Activated naive CD8-positive, alpha-beta T cell treated with anti-CD3 and anti-CD28 coated beads, Interleukin-2, amount 10 ng/mL, durations not matched to agents 7 days and 5 days (primary cell): ENCODE measurements at regions not wholly inside any gene's neighbourhood (a gene's known extent, or its start where the extent isn't known, plus 50 kb on each side); places are given as distances from the start of the nearest gene placed in this dataset.

Source experiments
- ATAC-seq: fragments of 150-1000 bp; cut with Tn5 transposase; one replicate; pipeline ENCODE4 v1.10.0; 2021; ENCODE audit warnings: low read depth, moderate library complexity
- POLR2A ChIA-PET: fragments of 350-600 bp; sonication (Branson Sonifier 250); formaldehyde crosslinking; loops from one replicate; lab custom pipeline; 2021; ENCODE audit warnings: antibody characterized with exemption; lab: Charles Lee
- DNase-seq: peaks from one replicate; pipeline ENCODE4 v3.0.0; 2021
- H3K27ac Mint-ChIP-seq: one replicate; pipeline ENCODE4 v1.8.0; 2022; ENCODE audit warnings: mild to moderate bottlenecking, mixed read lengths
- H3K27me3 Mint-ChIP-seq: one replicate; pipeline ENCODE4 v1.8.0; 2022; ENCODE audit warnings: mild to moderate bottlenecking, moderate library complexity, mixed read lengths
- H3K36me3 Mint-ChIP-seq: one replicate; pipeline ENCODE4 v1.8.0; 2021; ENCODE audit warnings: mild to moderate bottlenecking, mixed read lengths
- H3K4me1 Mint-ChIP-seq: one replicate; pipeline ENCODE4 v1.8.0; 2021; ENCODE audit warnings: mixed read lengths
- H3K4me3 Mint-ChIP-seq: one replicate; pipeline ENCODE4 v1.8.0; 2022; ENCODE audit warnings: mild to moderate bottlenecking, moderate library complexity, mixed read lengths
- H3K9me3 Mint-ChIP-seq: one replicate; pipeline ENCODE4 v1.8.0; 2021; ENCODE audit warnings: mixed read lengths

- DNase-seq, result no peak
- Mint-ChIP-seq H3K36me3 (no peaks in the 10 kb centered on the region), H3K4me3 (no peak overlapping the region), H3K27ac (no peak overlapping the region), H3K27me3 (peaks cover 12% of the 10 kb centered on the region), H3K9me3 (no peaks in the 10 kb centered on the region), H3K4me1 (no peaks in the 10 kb centered on the region)
- POLR2A ChIA-PET, result no interaction called here
- ATAC-seq, result no peak
Measured at GRCh38 chr3:70530626-70531025, 218.2 kb upstream of the MDFIC2 start.

DNA sequence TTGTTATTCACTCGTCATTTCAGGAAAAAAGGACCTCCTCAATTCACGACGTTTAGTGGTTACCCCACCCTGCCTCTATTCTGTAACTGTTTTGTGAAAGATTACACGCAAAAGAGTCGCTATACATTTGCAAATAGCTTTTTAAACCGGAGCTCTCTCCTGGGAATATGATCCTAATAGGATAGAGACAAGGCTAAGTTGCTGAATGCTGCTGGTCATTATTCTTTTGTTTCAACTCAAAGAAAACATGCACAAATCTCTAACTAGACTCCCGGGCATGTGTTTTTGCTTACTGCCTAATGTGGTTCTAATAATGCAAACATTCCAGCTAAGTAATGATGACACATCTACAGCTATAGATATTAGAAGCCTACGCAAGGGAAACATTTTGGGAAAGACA lies 214.6 kb upstream of the MDFIC2 start:
- Mint-ChIP-seq H3K27ac (no peak overlapping the region), H3K36me3 (no peaks in the 10 kb centered on the region), H3K4me3 (no peak overlapping the region), H3K27me3 (peaks cover 5% of the 10 kb centered on the region), H3K9me3 (no peaks in the 10 kb centered on the region), H3K4me1 (no peaks in the 10 kb centered on the region)
- POLR2A ChIA-PET, result no interaction called here
- DNase-seq, result no peak
- no peak for ATAC-seq

GRCh38 chr3:70519913-70520659 lies 207.6 kb upstream of the MDFIC2 start:
- no peaks in the 10 kb centered on the region for H3K36me3 Mint-ChIP-seq
- POLR2A ChIA-PET, result no interaction called here
- no peaks in the 10 kb centered on the region for H3K4me1 Mint-ChIP-seq
- no peaks in the 10 kb centered on the region for H3K9me3 Mint-ChIP-seq
- H3K27ac Mint-ChIP-seq, result no peak overlapping the region
- H3K4me3 Mint-ChIP-seq, result no peak overlapping the region
- H3K27me3 Mint-ChIP-seq, result peaks cover 11% of the 10 kb centered on the region
- DNase-seq (no peak), ATAC-seq (no peak)

- no peaks in the 10 kb centered on the region for H3K36me3 Mint-ChIP-seq
- H3K9me3 Mint-ChIP-seq, result no peaks in the 10 kb centered on the region
- peaks cover 13% of the 10 kb centered on the region for H3K27me3 Mint-ChIP-seq
- POLR2A ChIA-PET, result no interaction called here
- H3K4me3 Mint-ChIP-seq, result no peak overlapping the region
- DNase-seq (no peak), ATAC-seq (no peak)
- no peaks in the 10 kb centered on the region for H3K4me1 Mint-ChIP-seq
- no peak overlapping the region for H3K27ac Mint-ChIP-seq
Measured at GRCh38 chr3:70519026-70519425, 206.6 kb upstream of the MDFIC2 start.

- DNase-seq, result no peak
- POLR2A ChIA-PET, result no interaction called here
Measured at GRCh38 chr3:70518356-70518755, 205.9 kb upstream of the MDFIC2 start.

DNA sequence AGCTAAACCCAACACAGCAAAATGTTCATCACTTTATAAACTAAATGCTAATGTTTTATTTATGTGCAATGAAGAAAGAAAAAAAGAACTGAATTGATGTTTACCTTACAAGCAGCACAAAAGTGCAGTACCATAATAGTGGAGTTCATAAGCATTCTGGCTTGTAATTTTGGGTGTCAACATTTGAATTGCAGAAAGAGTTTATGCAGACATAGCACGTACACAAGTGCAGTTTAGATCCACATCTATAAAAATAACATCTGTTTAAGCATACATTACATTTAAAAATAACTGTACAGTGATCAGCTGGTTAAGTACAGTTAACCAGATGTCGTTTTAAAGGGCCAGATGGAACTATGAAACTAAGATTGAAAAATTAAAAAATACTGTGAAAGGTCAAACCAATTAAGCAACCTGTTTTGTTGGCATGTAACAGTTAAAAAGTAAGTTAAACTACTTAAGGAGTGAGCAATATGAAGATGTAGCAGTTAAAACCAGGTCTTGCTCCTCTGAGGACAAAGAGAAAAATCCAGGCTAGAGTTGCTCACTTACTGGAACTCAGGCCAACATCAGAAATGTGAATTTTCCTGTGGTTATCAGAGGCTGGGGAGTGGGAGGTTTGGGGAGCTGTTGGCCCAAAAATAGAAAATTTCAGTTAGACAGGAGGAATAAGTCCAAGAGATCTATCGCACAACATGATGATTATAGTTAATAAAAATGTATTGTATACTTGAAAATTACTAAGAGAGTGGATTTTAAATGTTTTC lies 204.9 kb upstream of the MDFIC2 start:
- H3K36me3 Mint-ChIP-seq, result no peaks in the 10 kb centered on the region
- no peak overlapping the region for H3K27ac Mint-ChIP-seq
- peaks cover 13% of the 10 kb centered on the region for H3K27me3 Mint-ChIP-seq
- ATAC-seq, result no peak
- no peaks in the 10 kb centered on the region for H3K9me3 Mint-ChIP-seq
- POLR2A ChIA-PET, result no interaction called here
- no peaks in the 10 kb centered on the region for H3K4me1 Mint-ChIP-seq
- no peak for DNase-seq
- H3K4me3 Mint-ChIP-seq, result no peak overlapping the region

More at GRCh38 chr3:70518356-70518755, 205.9 kb upstream of the MDFIC2 start:
- H3K4me1 Mint-ChIP-seq, result no peaks in the 10 kb centered on the region
- peaks cover 13% of the 10 kb centered on the region for H3K27me3 Mint-ChIP-seq
- H3K4me3 Mint-ChIP-seq, result no peak overlapping the region
- no peaks in the 10 kb centered on the region for H3K36me3 Mint-ChIP-seq
- no peak for ATAC-seq
- no peaks in the 10 kb centered on the region for H3K9me3 Mint-ChIP-seq
- H3K27ac Mint-ChIP-seq, result no peak overlapping the region

DNA sequence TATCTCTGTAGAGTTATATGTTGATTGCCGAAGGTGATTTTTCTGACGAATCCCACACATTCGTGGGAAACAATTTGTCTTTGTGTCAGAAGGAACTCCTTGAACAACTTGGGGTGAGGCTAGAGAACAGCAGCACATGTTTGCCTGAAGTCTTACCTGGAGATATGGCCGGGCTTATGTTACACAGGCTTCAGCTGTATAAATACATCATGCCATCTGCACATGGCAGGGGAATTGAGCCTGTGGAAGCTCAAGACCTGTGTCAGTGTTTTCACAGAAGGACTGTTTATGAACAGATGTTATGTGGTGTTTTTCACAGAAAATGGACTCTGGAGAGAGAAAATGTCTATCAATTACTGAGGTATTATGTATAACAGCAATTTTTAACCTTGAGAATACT lies 203.6 kb upstream of the MDFIC2 start:
- Mint-ChIP-seq H3K27me3 (peaks cover 17% of the 10 kb centered on the region), H3K4me3 (no peak overlapping the region), H3K27ac (no peak overlapping the region), H3K4me1 (no peaks in the 10 kb centered on the region), H3K36me3 (no peaks in the 10 kb centered on the region), H3K9me3 (no peaks in the 10 kb centered on the region)
- ATAC-seq (no peak), DNase-seq (no peak)
- POLR2A ChIA-PET, result no interaction called here

GRCh38 chr3:70507486-70507885 lies 195.0 kb upstream of the MDFIC2 start:
- POLR2A ChIA-PET, result no interaction called here
- H3K4me3 Mint-ChIP-seq, result no peak overlapping the region
- no peaks in the 10 kb centered on the region for H3K9me3 Mint-ChIP-seq

GRCh38 chr3:70506775-70507174 lies 194.3 kb upstream of the MDFIC2 start:
- Mint-ChIP-seq H3K4me3 (no peak overlapping the region), H3K4me1 (no peaks in the 10 kb centered on the region), H3K27ac (no peak overlapping the region), H3K36me3 (no peaks in the 10 kb centered on the region), H3K9me3 (no peaks in the 10 kb centered on the region), H3K27me3 (peaks cover 19% of the 10 kb centered on the region)
- POLR2A ChIA-PET, result no interaction called here
- ATAC-seq (no peak), DNase-seq (no peak)

More at GRCh38 chr3:70507486-70507885, 195.0 kb upstream of the MDFIC2 start:
- DNase-seq (no peak), ATAC-seq (no peak)
- Mint-ChIP-seq H3K27ac (no peak overlapping the region), H3K27me3 (peaks cover 21% of the 10 kb centered on the region), H3K36me3 (no peaks in the 10 kb centered on the region), H3K4me1 (no peaks in the 10 kb centered on the region)

- no peak overlapping the region for H3K27ac Mint-ChIP-seq
- H3K27me3 Mint-ChIP-seq, result peaks cover 10% of the 10 kb centered on the region
- no peaks in the 10 kb centered on the region for H3K9me3 Mint-ChIP-seq
- POLR2A ChIA-PET, result no interaction called here
- no peaks in the 10 kb centered on the region for H3K36me3 Mint-ChIP-seq
- H3K4me3 Mint-ChIP-seq, result no peak overlapping the region
- DNase-seq (no peak), ATAC-seq (no peak)
- no peaks in the 10 kb centered on the region for H3K4me1 Mint-ChIP-seq
Measured at GRCh38 chr3:70501561-70501960, 189.1 kb upstream of the MDFIC2 start.

GRCh38 chr3:70488816-70489215 lies 176.4 kb upstream of the MDFIC2 start:
- no peak for ATAC-seq
- no peak for DNase-seq
- Mint-ChIP-seq H3K36me3 (no peaks in the 10 kb centered on the region), H3K4me1 (no peaks in the 10 kb centered on the region), H3K4me3 (no peak overlapping the region), H3K27me3 (peaks cover 23% of the 10 kb centered on the region), H3K9me3 (no peaks in the 10 kb centered on the region), H3K27ac (no peak overlapping the region)
- POLR2A ChIA-PET, result no interaction called here

DNA sequence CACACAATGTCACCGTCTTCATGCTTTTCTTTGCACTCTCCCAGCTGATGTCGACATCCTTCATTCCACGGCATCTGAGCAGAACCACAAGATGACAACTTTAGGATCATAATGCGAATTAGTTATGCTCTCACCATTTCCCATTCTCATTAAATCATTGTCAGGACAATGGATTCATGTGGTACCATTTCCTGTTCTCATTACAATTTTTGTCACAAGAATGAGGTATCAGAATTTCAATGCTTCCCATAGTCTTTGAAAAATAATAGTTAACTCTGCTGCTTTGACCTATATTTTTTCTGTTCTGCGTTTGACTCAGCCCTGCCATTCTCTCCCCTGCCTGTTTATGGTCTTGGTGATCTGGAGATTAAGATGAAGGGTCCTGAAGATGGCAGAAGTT lies 175.7 kb upstream of the MDFIC2 start:
- Mint-ChIP-seq H3K27ac (no peak overlapping the region), H3K4me3 (no peak overlapping the region), H3K4me1 (no peaks in the 10 kb centered on the region), H3K36me3 (no peaks in the 10 kb centered on the region), H3K27me3 (peaks cover 23% of the 10 kb centered on the region), H3K9me3 (no peaks in the 10 kb centered on the region)
- DNase-seq, result no peak
- POLR2A ChIA-PET, result no interaction called here
- ATAC-seq, result no peak

- DNase-seq, result no peak
- Mint-ChIP-seq H3K27me3 (peaks cover 20% of the 10 kb centered on the region), H3K36me3 (no peaks in the 10 kb centered on the region), H3K27ac (no peak overlapping the region), H3K4me3 (no peak overlapping the region), H3K4me1 (no peaks in the 10 kb centered on the region), H3K9me3 (no peaks in the 10 kb centered on the region)
- no peak for ATAC-seq
- POLR2A ChIA-PET, result no interaction called here
Measured at GRCh38 chr3:70486414-70487017, 174.1 kb upstream of the MDFIC2 start.

DNA sequence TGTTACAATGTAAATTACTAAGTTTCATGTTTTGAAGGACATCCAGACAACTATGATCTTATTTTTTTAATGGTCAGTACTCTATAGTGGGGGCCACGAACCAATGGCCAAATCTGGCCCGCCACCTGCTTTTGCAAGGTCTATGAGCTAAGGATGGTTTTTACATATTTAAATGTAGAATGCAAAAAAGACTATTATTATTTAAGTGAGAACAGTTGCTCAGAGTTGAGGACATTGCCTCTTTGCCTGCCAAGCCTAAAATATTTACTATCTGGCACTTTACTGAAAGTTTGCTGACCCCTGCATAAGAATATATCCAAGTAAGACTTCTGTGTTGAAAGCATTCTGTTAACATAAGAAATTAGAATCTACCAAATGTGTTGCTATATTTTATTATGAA lies 163.7 kb upstream of the MDFIC2 start:
- no peak for ATAC-seq
- Mint-ChIP-seq H3K36me3 (no peaks in the 10 kb centered on the region), H3K27ac (no peak overlapping the region), H3K9me3 (no peaks in the 10 kb centered on the region), H3K27me3 (no peaks in the 10 kb centered on the region), H3K4me3 (no peak overlapping the region), H3K4me1 (no peaks in the 10 kb centered on the region)
- no peak for DNase-seq
- POLR2A ChIA-PET, result no interaction called here
